Astrocyte (in vitro differentiated cells and primary cell): ENCODE measurements at regions not wholly inside any gene's neighbourhood (a gene's known extent, or its start where the extent isn't known, plus 50 kb on each side); places are given as distances from the start of the nearest gene placed in this dataset.

Experiments used
- DNase-seq: peaks from one replicate; pipeline ENCODE4 v3.0.0-alpha.2; 2010; ENCODE audit warnings: low read depth
- FAIRE-seq: peaks from 2 replicates; lab custom pipeline; 2011; peaks lifted over from hg19 to GRCh38; lab: Jason Lieb, UNC
- H2AFZ ChIP-seq: 2 replicates; pipeline ENCODE4 v1.6.0; 2012; ENCODE audit warnings: low read depth, low read length, inconsistent platforms
- H3K27ac ChIP-seq: 2 replicates; pipeline ENCODE4 v1.5.1; 2011; ENCODE audit warnings: low read depth, low read length, inconsistent platforms
- H3K27me3 ChIP-seq: 2 replicates; pipeline ENCODE4 v1.6.0; 2011; ENCODE audit warnings: low read length, inconsistent platforms; ENCODE audit not compliant: insufficient read depth
- H3K36me3 ChIP-seq: 2 replicates; pipeline ENCODE4 v1.5.1; 2011; ENCODE audit warnings: low read length, inconsistent platforms; ENCODE audit not compliant: insufficient read depth
- H3K4me1 ChIP-seq: 2 replicates; pipeline ENCODE4 v1.5.1; 2011; ENCODE audit warnings: low read length, inconsistent platforms; ENCODE audit not compliant: insufficient read depth
- H3K4me2 ChIP-seq: 2 replicates; pipeline ENCODE4 v1.6.0; 2012; ENCODE audit warnings: low read length, inconsistent platforms
- H3K4me3 ChIP-seq: 2 replicates; pipeline ENCODE4 v1.5.1; 2011; ENCODE audit warnings: low read depth, mild to moderate bottlenecking, low read length, inconsistent platforms; ENCODE audit not compliant: insufficient read depth
- H3K79me2 ChIP-seq: 2 replicates; pipeline ENCODE4 v1.6.0; 2012; ENCODE audit warnings: mild to moderate bottlenecking, low read length, inconsistent platforms; ENCODE audit not compliant: insufficient read depth
- H3K9ac ChIP-seq: 2 replicates; pipeline ENCODE4 v1.6.0; 2012; ENCODE audit warnings: mild to moderate bottlenecking, low read length, inconsistent platforms
- H3K9me3 ChIP-seq: 2 replicates; pipeline ENCODE4 v1.5.1; 2012; ENCODE audit warnings: low read depth, mild to moderate bottlenecking, low read length, inconsistent platforms; ENCODE audit not compliant: insufficient read depth
- H4K20me1 ChIP-seq: 2 replicates; pipeline ENCODE4 v1.6.0; 2012; ENCODE audit warnings: low read length, inconsistent platforms; ENCODE audit not compliant: insufficient read depth
- H3K27ac Mint-ChIP-seq: one replicate; pipeline ENCODE4 v1.8.0; 2021; ENCODE audit warnings: mild to moderate bottlenecking, mixed read lengths; ENCODE audit not compliant: unreplicated experiment
- H3K27me3 Mint-ChIP-seq: one replicate; pipeline ENCODE4 v1.8.0; 2021; ENCODE audit warnings: low read depth, mixed read lengths; ENCODE audit not compliant: unreplicated experiment
- H3K36me3 Mint-ChIP-seq: one replicate; pipeline ENCODE4 v1.8.0; 2021; ENCODE audit warnings: low read depth, mixed read lengths; ENCODE audit not compliant: unreplicated experiment
- H3K4me1 Mint-ChIP-seq: one replicate; pipeline ENCODE4 v1.8.0; 2021; ENCODE audit warnings: low read depth, mixed read lengths; ENCODE audit not compliant: unreplicated experiment
- H3K4me3 Mint-ChIP-seq: one replicate; pipeline ENCODE4 v1.8.0; 2021; ENCODE audit warnings: mild to moderate bottlenecking, moderate library complexity, mixed read lengths; ENCODE audit not compliant: unreplicated experiment
- H3K9me3 Mint-ChIP-seq: one replicate; pipeline ENCODE4 v1.8.0; 2021; ENCODE audit warnings: mild to moderate bottlenecking, mixed read lengths; ENCODE audit not compliant: unreplicated experiment
- CTCF ChIP-seq: IDR thresholded peaks from 2 replicates; pipeline ENCODE4 v1.5.1; 2011; ENCODE audit warnings: low read depth, mild to moderate bottlenecking, inconsistent platforms, low read length, moderate library complexity; ENCODE audit not compliant: insufficient read depth
- EZH2 ChIP-seq: IDR thresholded peaks from 2 replicates; pipeline ENCODE4 v1.6.1; 2012; ENCODE audit warnings: mild to moderate bottlenecking, low read length, inconsistent platforms; ENCODE audit not compliant: insufficient read depth

- TF ChIP-seq EZH2: no peak
- TF ChIP-seq CTCF: no peak
- no peak for DNase-seq
- no peaks in the 10 kb centered on the region for H3K79me2 ChIP-seq
Measured at GRCh38 chr1:114296413-114296812, 142.7 kb upstream of the SYT6 start.

GRCh38 chr1:114295321-114295720 is 141.7 kb upstream of the SYT6 start:
- Mint-ChIP-seq H3K9me3 (no peaks in the 10 kb centered on the region), H3K27ac (no peak overlapping the region), H3K4me3 (no peak overlapping the region), H3K27me3 (peaks cover 13% of the 10 kb centered on the region), H3K4me1 (no peaks in the 10 kb centered on the region), H3K36me3 (no peaks in the 10 kb centered on the region)
- no peak overlapping the region for H3K4me2 ChIP-seq
- TF ChIP-seq CTCF: no peak
- no peak for TF ChIP-seq EZH2
- DNase-seq: no peak
- no peaks in the 10 kb centered on the region for H3K4me1 ChIP-seq
- no peak for FAIRE-seq
- H3K27me3 ChIP-seq: peaks cover 6% of the 10 kb centered on the region
- H3K4me3 ChIP-seq: no peak overlapping the region
- H4K20me1 ChIP-seq: no peaks in the 10 kb centered on the region
- no peak overlapping the region for H3K9ac ChIP-seq
- H2AFZ ChIP-seq: no peak overlapping the region
- H3K79me2 ChIP-seq: no peaks in the 10 kb centered on the region
- no peaks in the 10 kb centered on the region for H3K36me3 ChIP-seq
- H3K9me3 ChIP-seq: no peaks in the 10 kb centered on the region
- H3K27ac ChIP-seq: no peak overlapping the region

More at GRCh38 chr1:114296413-114296812, 142.7 kb upstream of the SYT6 start:
- no peak overlapping the region for H3K4me3 Mint-ChIP-seq
- no peaks in the 10 kb centered on the region for H3K36me3 ChIP-seq
- H3K27ac ChIP-seq: no peak overlapping the region
- H3K4me1 Mint-ChIP-seq: no peaks in the 10 kb centered on the region
- H3K4me2 ChIP-seq: no peak overlapping the region
- H3K9me3 ChIP-seq: no peaks in the 10 kb centered on the region
- peaks cover 6% of the 10 kb centered on the region for H3K27me3 ChIP-seq
- no peaks in the 10 kb centered on the region for H3K36me3 Mint-ChIP-seq
- no peak overlapping the region for H3K9ac ChIP-seq
- no peaks in the 10 kb centered on the region for H4K20me1 ChIP-seq
- H3K4me3 ChIP-seq: no peak overlapping the region
- no peak for FAIRE-seq
- no peaks in the 10 kb centered on the region for H3K4me1 ChIP-seq
- H2AFZ ChIP-seq: no peak overlapping the region
- no peaks in the 10 kb centered on the region for H3K9me3 Mint-ChIP-seq
- H3K27ac Mint-ChIP-seq: no peak overlapping the region
- H3K27me3 Mint-ChIP-seq: peaks cover 13% of the 10 kb centered on the region

- H3K27me3 Mint-ChIP-seq: peaks cover 13% of the 10 kb centered on the region
- TF ChIP-seq EZH2: no peak
- no peak for TF ChIP-seq CTCF
- H3K36me3 Mint-ChIP-seq: no peaks in the 10 kb centered on the region
- Histone ChIP-seq H3K27ac (no peak overlapping the region), H3K4me2 (no peak overlapping the region), H3K79me2 (no peaks in the 10 kb centered on the region), H3K36me3 (no peaks in the 10 kb centered on the region), H3K9me3 (no peaks in the 10 kb centered on the region), H4K20me1 (no peaks in the 10 kb centered on the region), H3K9ac (no peak overlapping the region), H2AFZ (no peak overlapping the region), H3K4me3 (no peak overlapping the region), H3K27me3 (no peaks in the 10 kb centered on the region), H3K4me1 (no peaks in the 10 kb centered on the region)
- no peak overlapping the region for H3K4me3 Mint-ChIP-seq
- no peaks in the 10 kb centered on the region for H3K9me3 Mint-ChIP-seq
- no peaks in the 10 kb centered on the region for H3K4me1 Mint-ChIP-seq
- H3K27ac Mint-ChIP-seq: no peak overlapping the region
- DNase-seq (no peak), FAIRE-seq (no peak)
Measured at GRCh38 chr1:114292835-114293234, 139.2 kb upstream of the SYT6 start.
